Activated CD8-positive, alpha-beta memory T cell treated with anti-CD3 and anti-CD28 coated beads for 36 hours (primary cell): ENCODE measurements at regions not wholly inside any gene's neighbourhood (a gene's known extent, or its start where the extent isn't known, plus 50 kb on each side); places are given as distances from the start of the nearest gene placed in this dataset.

ENCODE experiments used
- CTCF ChIA-PET: fragments of 350-600 bp; sonication (Branson Sonifier 250); formaldehyde crosslinking; loops from one replicate; lab custom pipeline; 2021; ENCODE audit warnings: antibody characterized with exemption; lab: Charles Lee
- POLR2A ChIA-PET: fragments of 350-600 bp; sonication (Branson Sonifier 250); formaldehyde crosslinking; loops from one replicate; lab custom pipeline; 2021; ENCODE audit warnings: antibody characterized with exemption; lab: Charles Lee

DNA sequence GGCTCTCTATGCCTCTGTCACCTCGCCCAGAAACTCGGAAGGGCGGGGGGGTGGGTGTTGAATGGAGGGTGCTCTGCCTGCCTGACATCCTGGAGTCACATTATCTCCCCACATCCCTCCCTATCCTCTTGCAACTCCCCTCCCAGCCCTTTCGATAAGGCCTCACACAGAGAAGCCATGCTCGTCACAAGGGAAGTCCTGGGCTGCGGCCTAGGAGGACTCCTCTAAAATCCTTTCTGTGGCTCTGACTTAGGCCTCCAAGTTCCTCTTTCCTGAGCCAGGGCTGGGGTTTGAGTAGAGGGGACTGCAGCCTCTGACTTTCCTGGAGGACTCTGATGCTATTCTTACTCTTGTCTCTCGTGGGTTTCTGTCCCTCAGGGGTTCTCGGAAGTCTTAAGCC, 75.0 kb upstream of the PKDCC start:
- POLR2A ChIA-PET: no interaction called here
- CTCF ChIA-PET: no interaction called here

DNA sequence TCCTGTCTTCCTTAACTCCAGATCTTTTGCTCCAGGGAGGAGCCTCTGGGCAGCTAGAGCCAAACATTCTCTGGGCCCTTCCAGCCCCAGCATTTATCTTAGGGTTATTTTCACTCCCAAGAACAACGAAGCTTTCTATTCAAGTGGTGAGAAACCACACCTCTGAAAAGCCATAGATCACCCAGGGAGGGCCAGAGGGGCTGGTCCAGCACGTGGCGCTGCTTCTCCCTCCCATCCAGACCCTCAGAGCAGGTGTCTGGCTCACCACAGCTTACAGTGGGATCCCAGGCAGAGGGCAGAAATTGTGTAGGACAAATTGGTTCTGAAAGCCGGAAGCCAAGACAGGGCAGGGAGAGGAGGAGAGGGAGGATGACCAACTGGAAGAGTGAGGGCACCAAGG, 74.0 kb upstream of the PKDCC start:
- CTCF ChIA-PET: no interaction called here
- POLR2A ChIA-PET: no interaction called here

DNA sequence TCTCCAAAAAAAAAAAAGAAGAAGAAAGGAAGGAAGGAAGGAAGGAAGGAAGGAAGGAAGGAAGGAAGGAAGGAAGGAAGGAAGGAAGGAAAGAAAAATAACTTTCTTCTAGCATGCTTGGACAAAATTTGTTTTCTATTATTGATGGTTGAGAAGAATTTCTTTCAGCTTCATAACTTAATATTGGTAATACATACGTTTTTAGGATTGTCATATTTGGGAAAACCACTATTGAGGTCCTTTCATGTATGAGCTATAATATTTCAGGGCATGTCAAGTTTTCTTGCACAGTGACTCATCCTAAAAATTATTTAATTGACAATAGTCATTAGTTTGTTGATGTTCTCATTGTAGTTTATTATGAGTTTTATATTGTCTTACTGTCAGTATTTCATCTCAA, 66.4 kb upstream of the PKDCC start:
- POLR2A ChIA-PET: no interaction called here
- CTCF ChIA-PET: interaction anchor here (0.6 kb wide), 1 partner anchor 450 kb away, joined by 3 read pairs; no protein-coding TSS in a partner anchor

DNA sequence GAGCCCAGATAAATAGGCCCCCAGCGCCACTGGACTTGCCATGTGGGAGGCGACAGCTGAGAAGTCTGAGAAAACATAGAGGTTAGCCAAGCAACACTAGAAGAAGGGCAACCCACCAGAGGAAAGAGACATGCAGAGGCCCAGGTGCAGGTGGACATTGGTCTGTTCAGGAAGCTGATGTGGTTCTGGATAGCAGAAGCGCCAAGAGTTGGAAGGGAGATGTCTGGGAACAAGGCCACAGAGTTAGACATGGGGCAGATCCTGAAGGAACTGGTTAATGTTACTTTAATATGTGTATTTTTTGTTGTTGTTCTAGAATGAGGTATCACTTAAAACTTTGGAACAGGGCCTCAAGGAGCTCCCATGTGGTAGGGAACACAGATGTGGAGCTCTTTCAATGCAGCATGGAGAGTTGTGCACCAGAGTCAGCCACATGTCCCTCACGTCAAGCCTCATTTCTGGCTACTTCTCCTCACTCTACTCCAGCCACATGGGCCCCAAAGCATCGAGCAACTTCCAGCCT, 62.2 kb upstream of the PKDCC start:
- POLR2A ChIA-PET: no interaction called here
- CTCF ChIA-PET: interaction anchor here (0.6 kb wide), 1 partner anchor 28 kb away, joined by 5 read pairs; no protein-coding TSS in a partner anchor

DNA sequence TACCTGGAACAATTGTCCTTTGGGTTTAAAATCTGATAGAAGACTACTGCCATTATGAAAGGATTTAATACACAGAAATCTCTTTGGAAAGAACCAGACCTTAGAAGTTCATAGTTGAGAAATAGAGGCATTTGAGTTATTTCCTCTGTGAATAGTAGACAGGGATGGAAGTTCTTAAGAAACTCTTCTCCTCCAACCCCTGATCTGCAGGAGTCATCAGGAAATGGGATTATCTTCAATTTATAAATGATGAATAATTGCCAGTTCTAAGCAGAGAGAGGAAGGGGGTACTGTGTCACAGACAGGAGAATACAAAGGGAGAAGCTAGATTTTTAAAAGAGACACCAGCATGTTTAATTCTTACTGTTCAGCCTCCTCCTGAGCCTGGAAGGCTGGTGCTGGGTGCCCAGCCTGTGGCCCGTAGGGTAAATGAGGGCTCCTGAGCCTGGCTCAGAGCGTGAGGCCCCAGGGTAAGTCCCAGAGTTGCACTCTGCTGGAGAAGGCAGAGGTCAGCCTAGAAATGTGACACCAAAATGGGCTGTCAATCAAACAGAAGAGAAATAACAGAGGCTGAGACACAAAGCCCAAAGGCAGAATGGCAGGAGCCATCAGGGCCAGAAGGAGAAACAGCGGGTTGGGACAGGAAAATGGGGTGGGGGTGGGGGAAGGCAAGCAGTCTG, 58.2 kb upstream of the PKDCC start:
- ChIA-PET CTCF (no interaction called here), POLR2A (no interaction called here)

DNA sequence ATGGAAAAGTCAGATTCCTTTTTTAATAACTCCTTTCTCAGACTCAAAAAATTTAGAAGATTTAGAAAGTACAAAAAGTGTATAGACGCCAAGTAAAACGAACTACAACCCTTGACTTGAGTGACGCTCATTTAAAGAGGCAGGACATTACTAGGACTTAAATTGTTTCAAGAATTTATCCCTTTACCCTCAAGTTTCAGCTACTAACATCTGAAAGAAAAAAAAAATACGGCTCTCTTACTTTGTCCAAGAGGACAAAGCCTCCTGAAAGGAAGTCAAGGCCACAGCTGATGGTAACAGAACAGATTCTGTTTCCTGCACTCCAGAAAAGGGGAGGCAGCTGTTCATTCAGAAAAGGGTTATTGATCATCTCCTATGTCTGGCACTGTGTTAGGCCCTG, 57.6 kb upstream of the PKDCC start:
- CTCF ChIA-PET: no interaction called here

DNA sequence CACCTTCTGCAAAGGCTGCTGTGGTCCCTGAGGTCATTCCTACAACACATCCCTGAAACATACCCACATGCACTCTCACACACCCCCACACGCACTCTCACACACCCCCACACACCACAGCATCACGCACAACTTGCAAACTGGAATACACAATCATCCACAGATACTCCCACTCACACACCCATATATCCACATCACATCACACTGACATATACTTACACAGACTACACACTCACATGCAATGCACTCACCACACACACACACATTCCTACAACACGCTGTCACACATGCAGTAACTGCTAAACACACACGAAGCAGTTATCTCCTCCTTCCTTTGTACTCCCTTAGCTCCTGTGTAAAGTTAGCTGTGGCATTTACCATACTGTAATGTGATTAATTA, 57.1 kb upstream of the PKDCC start:
- CTCF ChIA-PET: no interaction called here

More for the DNA sequence above, 57.6 kb upstream of the PKDCC start:
- POLR2A ChIA-PET: no interaction called here

DNA sequence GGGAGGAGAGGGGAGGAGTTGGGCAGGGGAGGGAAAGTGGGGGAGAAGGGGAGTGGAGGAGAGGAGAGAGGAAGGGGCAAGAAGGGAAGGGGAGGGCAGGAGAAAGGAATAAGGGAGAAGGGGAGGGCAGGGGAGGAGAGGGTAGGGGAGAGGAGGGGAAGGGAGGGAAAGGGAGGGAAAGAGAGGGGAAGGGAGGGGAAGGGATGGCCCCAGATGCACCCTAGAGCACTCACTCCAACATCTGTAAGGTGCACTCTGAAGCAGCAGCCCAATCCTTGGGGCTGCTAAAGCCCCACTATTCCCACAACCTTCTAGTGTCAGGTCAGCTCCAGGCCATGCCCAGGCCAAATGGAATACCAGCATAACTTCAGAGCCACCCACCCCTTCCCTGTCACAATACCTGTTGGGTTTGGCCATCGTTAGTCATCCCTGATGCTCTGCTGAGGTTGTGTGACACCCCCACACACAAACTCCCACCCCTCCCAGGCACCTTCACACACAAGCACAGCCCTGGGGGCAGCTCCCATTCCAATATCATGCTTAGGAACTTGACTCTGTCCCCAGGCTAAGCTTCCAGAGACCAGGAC, 55.7 kb upstream of the PKDCC start:
- POLR2A ChIA-PET: no interaction called here

More for the DNA sequence above, 57.1 kb upstream of the PKDCC start:
- POLR2A ChIA-PET: no interaction called here

DNA sequence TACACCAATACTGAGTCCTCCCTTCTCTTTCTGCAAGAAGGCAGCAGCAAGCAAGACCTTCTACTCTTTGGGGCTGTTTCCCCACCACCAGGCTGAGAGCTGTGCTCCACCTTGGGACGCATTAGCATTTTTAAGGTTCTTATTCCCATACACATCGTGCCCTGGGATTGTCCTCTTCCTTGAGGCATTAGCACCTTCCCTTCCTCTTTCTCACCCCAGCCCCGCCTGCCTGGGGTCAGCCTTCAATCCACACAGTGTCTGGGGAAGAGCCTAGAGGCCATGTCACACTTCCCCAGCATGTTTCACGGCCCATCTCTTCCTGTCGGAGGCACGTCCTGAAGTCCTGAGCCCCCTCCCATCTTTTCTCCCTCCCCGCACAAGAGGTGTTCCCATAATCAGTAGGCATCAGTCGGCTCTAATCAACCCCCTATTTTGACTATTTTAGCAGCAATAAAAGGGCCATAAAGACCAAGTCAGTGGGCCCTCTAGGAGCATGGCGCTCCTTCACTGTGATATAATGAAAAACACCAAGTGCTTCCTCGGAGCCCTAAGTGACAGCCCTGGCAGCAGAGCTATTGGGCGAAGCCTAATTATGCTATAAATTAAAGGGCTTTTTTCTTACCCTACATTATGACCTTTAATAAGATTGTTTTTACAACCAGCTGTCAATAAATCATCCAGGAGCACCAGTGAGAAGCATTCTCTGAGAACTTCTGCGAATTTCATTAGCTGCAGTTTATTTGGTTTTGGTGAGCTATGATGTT, 55.0 kb upstream of the PKDCC start:
- CTCF ChIA-PET: no interaction called here
- POLR2A ChIA-PET: no interaction called here

More for the DNA sequence above, 55.7 kb upstream of the PKDCC start:
- CTCF ChIA-PET: no interaction called here

DNA sequence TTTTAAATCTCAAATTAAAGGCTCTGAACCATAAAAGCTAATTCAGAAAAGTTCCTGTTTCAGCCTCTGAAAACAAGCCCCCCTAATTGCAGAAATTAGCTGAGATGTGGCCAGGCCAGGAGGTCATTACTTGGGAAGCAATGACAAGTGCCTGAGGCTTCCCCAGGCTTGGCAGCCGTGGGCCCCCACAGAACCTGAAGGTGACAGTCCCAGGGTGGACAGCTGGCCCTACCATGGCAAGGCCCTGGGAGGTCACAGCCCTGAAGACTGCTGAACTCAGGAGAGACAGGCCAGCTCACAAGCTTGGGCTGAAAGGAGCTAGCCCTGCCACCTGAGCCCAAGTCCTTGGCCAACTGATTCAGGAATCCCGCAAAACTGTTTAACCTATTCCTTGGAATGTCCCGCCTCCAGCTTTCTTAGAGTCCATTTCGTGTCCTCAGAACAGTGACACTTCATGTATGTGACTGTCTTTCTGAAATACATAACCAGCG, 54.3 kb upstream of the PKDCC start:
- ChIA-PET CTCF (no interaction called here), POLR2A (no interaction called here)

DNA sequence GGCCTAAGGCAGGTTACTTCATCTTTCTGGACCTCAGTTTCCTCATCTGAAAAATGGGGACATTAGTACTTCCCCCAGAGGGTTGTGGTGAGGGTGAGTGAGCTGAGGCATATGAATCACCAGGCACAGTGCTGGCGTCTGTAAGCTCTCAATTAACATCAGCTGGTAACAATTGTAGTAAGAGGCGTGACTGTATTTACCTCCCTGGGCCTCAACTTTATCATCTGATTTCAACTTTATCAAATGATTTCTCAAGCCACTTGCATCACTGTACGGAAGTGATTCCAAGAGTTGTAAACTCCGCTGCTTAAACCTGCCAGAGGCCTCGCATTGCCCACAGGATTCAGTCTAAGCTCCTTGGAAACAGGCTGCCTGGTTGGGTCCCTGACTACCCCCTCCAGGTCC, 53.6 kb upstream of the PKDCC start:
- POLR2A ChIA-PET: no interaction called here
- CTCF ChIA-PET: no interaction called here

DNA sequence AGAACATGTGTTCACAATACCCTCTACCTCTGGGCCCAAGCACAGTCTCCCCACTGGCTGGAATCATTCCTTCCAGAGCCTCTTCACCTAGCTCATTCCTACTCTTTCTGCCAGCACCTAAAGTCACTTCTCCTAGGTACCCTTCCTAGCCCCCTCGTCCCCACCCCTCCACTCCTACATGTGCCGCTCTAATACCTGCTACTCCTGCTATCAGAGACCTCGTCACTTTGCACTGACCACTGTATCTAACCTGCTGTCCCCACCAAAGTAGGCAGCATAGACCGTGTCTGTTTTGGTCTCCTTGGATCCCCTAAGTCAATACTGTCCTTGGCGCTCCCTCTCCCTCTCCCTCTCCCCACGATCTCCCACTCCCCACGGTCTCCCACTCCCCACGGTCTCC, 53.2 kb upstream of the PKDCC start:
- POLR2A ChIA-PET: no interaction called here
- CTCF ChIA-PET: no interaction called here

DNA sequence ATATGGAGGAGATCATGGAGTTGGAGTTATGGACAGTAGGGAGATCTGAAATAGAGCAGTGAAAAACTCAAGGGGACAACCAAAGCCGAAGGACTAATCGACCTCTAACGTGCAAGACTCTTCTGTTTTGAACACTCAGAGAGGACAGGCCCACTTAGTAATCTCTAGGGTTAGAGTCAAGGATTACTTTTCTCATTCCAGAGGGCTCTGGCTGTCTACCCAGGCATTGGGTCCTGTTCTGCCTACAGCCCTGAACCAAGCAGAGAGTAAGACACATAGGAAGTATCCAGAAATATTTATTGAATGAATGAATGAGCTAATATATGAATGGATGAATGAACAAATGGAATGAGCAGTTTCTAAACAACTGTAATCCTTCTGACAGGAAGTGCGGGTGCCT, 50.3 kb upstream of the PKDCC start:
- ChIA-PET POLR2A (no interaction called here), CTCF (no interaction called here)
